ENCODE measurements at regions not wholly inside any gene's neighbourhood (a gene's known extent, or its start where the extent isn't known, plus 50 kb on each side); places are given as distances from the start of the nearest gene placed in this dataset.
A peak's percentile ranks its signal among the peaks of the same experiment; 100 is the strongest.

DNA sequence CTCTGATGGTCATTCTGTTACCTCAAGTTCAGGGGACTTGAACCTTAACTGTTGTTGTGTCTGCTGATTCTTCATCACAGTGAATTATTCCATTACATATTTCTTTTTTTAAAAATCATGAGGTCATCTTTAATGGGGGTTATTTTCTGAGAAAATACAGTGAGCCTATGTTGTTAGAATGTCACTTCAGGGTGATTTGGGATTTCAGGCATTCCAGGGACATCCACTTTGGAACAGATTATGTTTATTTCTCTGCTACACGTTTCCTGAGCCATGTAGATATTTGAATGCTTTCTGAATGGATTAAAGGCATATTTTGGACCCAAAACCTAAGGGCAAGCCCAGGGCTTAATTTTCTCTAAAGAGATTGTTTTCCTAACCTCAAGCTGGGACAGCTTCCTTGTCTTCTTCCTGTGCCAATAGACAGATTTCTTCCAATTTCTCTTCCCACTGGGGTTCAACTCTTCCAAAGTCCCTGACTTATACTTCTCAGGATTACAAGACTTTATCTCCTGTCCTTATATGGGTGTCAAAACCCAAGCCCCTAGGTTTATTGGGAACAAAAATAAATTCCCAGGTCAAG lies 271.7 kb downstream of the ARHGAP12 start:
- Histone ChIP-seq H3K4me1 (ENCODE audit: low read depth) (no peaks in the 10 kb centered on the region), H3K9me3 (no peaks in the 10 kb centered on the region), H3K4me3 (no peak overlapping the region), H3K36me3 (ENCODE audit: low read depth) (no peaks in the 10 kb centered on the region)
- no peak for DNase-seq
- TF ChIP-seq, protein P1, sequence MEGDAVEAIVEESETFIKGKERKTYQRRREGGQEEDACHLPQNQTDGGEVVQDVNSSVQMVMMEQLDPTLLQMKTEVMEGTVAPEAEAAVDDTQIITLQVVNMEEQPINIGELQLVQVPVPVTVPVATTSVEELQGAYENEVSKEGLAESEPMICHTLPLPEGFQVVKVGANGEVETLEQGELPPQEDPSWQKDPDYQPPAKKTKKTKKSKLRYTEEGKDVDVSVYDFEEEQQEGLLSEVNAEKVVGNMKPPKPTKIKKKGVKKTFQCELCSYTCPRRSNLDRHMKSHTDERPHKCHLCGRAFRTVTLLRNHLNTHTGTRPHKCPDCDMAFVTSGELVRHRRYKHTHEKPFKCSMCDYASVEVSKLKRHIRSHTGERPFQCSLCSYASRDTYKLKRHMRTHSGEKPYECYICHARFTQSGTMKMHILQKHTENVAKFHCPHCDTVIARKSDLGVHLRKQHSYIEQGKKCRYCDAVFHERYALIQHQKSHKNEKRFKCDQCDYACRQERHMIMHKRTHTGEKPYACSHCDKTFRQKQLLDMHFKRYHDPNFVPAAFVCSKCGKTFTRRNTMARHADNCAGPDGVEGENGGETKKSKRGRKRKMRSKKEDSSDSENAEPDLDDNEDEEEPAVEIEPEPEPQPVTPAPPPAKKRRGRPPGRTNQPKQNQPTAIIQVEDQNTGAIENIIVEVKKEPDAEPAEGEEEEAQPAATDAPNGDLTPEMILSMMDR (IDR thresholded peaks at IDR 0.05) = no peak
- intact Hi-C loops (cut with DNase I, micrococcal nuclease) = no loop called here
- ATAC-seq = no peak

DNA sequence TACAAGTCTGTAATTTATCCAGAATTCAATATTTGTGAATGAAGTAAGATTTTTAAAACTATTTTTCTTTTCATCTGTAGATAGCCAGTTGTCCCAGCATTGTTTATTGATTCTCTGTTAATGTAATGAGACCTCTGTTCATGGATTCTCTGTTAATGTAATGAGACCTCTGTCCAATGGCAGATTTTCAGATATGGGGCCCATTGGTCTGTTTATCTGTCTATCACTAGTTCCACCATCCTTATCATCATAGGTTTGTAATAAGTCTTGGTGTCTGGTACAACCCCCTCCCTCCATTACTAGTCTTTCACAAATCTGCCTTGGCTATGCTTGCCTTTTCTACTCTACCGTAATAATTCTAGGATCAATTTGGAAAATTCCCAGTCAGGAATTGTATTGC lies 276.6 kb downstream of the ARHGAP12 start:
- no peaks in the 10 kb centered on the region for H3K9me3 ChIP-seq
- no peak overlapping the region for H3K4me3 ChIP-seq
- intact Hi-C loops (cut with DNase I, micrococcal nuclease) = no loop called here
- no peaks in the 10 kb centered on the region for H3K36me3 ChIP-seq (ENCODE audit: low read depth)
- no peak for ATAC-seq
- no peak for DNase-seq
- no peaks in the 10 kb centered on the region for H3K4me1 ChIP-seq (ENCODE audit: low read depth)
- TF ChIP-seq, protein P1 (IDR thresholded peaks at IDR 0.05) = no peak

DNA sequence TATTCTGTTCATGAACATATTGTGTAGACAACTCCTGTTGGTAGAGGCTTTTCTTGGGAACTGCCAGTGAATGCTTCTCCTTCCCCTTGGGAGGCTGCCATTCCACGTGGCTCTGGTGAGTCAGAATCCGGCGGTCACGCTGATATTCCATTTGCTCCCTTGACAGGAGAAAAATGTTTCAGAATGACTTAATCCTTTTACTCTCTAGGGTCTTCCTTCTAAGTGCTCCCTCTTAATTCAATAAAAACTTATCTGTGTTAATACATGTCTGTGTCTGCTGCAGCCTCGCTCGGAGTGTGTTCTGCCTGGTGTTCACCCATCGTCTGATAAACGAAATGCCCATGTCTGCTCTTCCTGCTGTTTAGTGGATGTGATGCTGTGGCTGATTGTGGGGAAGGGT lies 278.6 kb downstream of the ARHGAP12 start:
- ATAC-seq (peak; percentile 40), DNase-seq (peak; percentile 36 to 58 (median 56))
- TF ChIP-seq, protein P1 (IDR thresholded peaks at IDR 0.05) = no peak
- Histone ChIP-seq H3K36me3 (ENCODE audit: low read depth) (no peaks in the 10 kb centered on the region), H3K9me3 (no peaks in the 10 kb centered on the region), H3K4me1 (ENCODE audit: low read depth) (no peaks in the 10 kb centered on the region), H3K4me3 (no peak overlapping the region)
- intact Hi-C loops (cut with DNase I, micrococcal nuclease) = no loop called here

DNA sequence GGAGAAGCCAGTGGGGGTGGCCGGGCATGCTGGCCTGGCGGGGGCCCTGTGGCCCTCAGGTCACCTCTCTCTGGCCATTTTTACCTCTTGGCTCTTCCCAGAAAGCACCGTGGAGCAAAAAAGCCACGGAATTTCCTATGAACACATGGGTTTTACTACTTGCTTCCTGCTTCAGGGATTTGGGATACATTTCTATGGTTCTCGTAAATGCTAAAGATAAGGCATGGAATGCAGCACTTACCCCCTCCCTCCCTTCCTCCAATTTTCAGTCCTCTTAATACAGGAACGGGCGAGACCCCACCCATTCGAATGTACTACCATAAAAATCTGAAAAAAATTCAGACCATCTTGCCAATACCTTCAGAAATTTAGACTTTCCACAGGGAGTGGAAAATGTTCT lies 279.7 kb downstream of the ARHGAP12 start:
- Histone ChIP-seq H3K9me3 (no peaks in the 10 kb centered on the region), H3K36me3 (ENCODE audit: low read depth) (no peaks in the 10 kb centered on the region), H3K4me1 (ENCODE audit: low read depth) (no peaks in the 10 kb centered on the region), H3K4me3 (no peak overlapping the region)
- no peak for ATAC-seq
- DNase-seq = no peak
- intact Hi-C loops (cut with DNase I, micrococcal nuclease) = no loop called here
- TF ChIP-seq, protein P1 (IDR thresholded peaks at IDR 0.05) = no peak

DNA sequence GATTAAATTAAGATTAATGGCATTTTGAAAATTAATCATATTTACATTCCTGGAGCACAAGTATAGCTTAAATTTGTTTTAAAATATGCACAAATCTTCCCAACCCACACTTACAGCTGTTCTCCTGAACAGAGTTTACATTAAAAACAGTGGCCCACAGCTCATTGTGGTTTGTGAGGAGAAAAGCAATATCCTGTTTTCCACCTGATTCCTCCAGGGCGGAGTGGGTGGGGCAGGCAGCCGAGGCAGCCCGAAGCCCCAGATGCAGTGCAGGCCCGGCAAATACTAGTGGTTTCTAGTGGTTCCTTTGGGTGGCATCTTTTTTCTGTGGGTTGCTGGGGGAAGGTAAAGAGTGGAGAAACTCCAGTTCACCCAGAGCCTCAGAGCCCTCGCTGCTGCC lies 280.8 kb downstream of the ARHGAP12 start:
- Histone ChIP-seq H3K36me3 (ENCODE audit: low read depth) (no peaks in the 10 kb centered on the region), H3K9me3 (no peaks in the 10 kb centered on the region), H3K4me3 (no peak overlapping the region), H3K4me1 (ENCODE audit: low read depth) (no peaks in the 10 kb centered on the region)
- intact Hi-C loops (cut with DNase I, micrococcal nuclease) = no loop called here
- TF ChIP-seq, protein P1 (IDR thresholded peaks at IDR 0.05) = no peak
- no peak for ATAC-seq
- no peak for DNase-seq

DNA sequence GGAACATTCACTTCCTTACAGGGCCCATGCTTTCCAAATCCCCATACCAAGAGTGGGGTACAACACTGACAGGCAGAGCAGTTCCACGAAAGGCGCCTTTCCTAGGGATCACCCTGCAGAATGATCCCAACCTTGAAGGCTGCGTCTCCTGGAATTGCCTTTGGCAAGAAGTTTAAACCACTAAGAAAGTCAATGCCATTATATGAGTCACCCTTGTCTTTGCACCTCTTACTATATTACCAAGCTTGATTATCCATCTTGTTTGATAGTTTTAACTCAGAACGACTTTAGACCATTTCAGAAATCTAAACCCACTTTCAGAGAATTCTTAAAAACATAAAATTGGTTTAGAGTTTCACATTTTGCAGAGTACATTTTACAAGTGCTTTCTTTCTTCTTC lies 282.1 kb downstream of the ARHGAP12 start:
- H3K36me3 ChIP-seq (ENCODE audit: low read depth) = no peaks in the 10 kb centered on the region
- no peak overlapping the region for H3K4me3 ChIP-seq
- DNase-seq (no peak), ATAC-seq (no peak)
- H3K9me3 ChIP-seq = no peaks in the 10 kb centered on the region
- TF ChIP-seq, protein P1 (IDR thresholded peaks at IDR 0.05) = no peak
- intact Hi-C loops (cut with DNase I, micrococcal nuclease) = no loop called here
- no peaks in the 10 kb centered on the region for H3K4me1 ChIP-seq (ENCODE audit: low read depth)

Data from mucosa of descending colon (tissue), 3 donors.